GM23248 (cell line): ENCODE measurements at regions not wholly inside any gene's neighbourhood (a gene's known extent, or its start where the extent isn't known, plus 50 kb on each side); places are given as distances from the start of the nearest gene placed in this dataset.

ENCODE experiments used
- DNase-seq: peaks from one replicate; pipeline ENCODE4 v3.0.0-alpha.2; 2015
- H2AFZ ChIP-seq: fragments of 200-600 bp; sonication (generic); 2 replicates; pipeline ENCODE4 v1.6.1; 2016; ENCODE audit warnings: antibody characterized with exemption
- H3F3A ChIP-seq: fragments of 200-600 bp; sonication (generic); 2 replicates; pipeline ENCODE4 v1.6.1; 2016; ENCODE audit warnings: mild to moderate bottlenecking, antibody characterized with exemption, mixed run types; ENCODE audit not compliant: insufficient read depth
- H3K27ac ChIP-seq: fragments of 200-600 bp; sonication (generic); 2 replicates; pipeline ENCODE4 v1.5.1; 2016; ENCODE audit warnings: mild to moderate bottlenecking
- H3K27me3 ChIP-seq: fragments of 200-600 bp; sonication (generic); replicated peaks from 2 replicates; pipeline ENCODE4 v1.6.1; 2016; ENCODE audit warnings: mild to moderate bottlenecking; ENCODE audit not compliant: insufficient read depth
- H3K36me3 ChIP-seq: fragments of 200-600 bp; sonication (generic); 2 replicates; pipeline ENCODE4 v1.6.1; 2016; ENCODE audit warnings: low read depth, mild to moderate bottlenecking
- H3K4me1 ChIP-seq: fragments of 200-600 bp; sonication (generic); 2 replicates; pipeline ENCODE4 v1.6.1; 2016; ENCODE audit warnings: mild to moderate bottlenecking; ENCODE audit not compliant: insufficient read depth
- H3K4me2 ChIP-seq: fragments of 200-600 bp; sonication (generic); one replicate; pipeline ENCODE4 v1.6.1; 2016; ENCODE audit warnings: mild to moderate bottlenecking; ENCODE audit not compliant: unreplicated experiment
- H3K4me3 ChIP-seq: fragments of 200-600 bp; sonication (generic); 2 replicates; pipeline ENCODE4 v1.5.1; 2016; ENCODE audit warnings: mild to moderate bottlenecking
- H3K79me2 ChIP-seq: fragments of 200-600 bp; sonication (generic); 2 replicates; pipeline ENCODE4 v1.6.1; 2016; ENCODE audit warnings: mild to moderate bottlenecking; ENCODE audit not compliant: insufficient read depth
- H3K9ac ChIP-seq: fragments of 200-600 bp; sonication (generic); 2 replicates; pipeline ENCODE4 v1.6.1; 2016; ENCODE audit warnings: mild to moderate bottlenecking
- H3K9me2 ChIP-seq: fragments of 200-600 bp; sonication (generic); 2 replicates; pipeline ENCODE4 v1.6.1; 2016; ENCODE audit warnings: mixed run types, mild to moderate bottlenecking, moderate library complexity; ENCODE audit not compliant: insufficient read depth
- H3K9me3 ChIP-seq: fragments of 200-600 bp; sonication (generic); one replicate; pipeline ENCODE4 v1.6.1; 2017; ENCODE audit warnings: low read depth
- H4K20me1 ChIP-seq: fragments of 200-600 bp; sonication (generic); 2 replicates; pipeline ENCODE4 v1.6.0; 2016; ENCODE audit not compliant: insufficient read depth
- EZH2 ChIP-seq: fragments of 200-600 bp; sonication (generic); IDR thresholded peaks from 2 replicates; pipeline ENCODE4 v1.6.1; 2018; ENCODE audit warnings: antibody characterized with exemption, mild to moderate bottlenecking; ENCODE audit not compliant: insufficient read depth, poor library complexity, severe bottlenecking
- EZH2phosphoT487 ChIP-seq: fragments of 200-600 bp; sonication (generic); IDR thresholded peaks from 2 replicates; pipeline ENCODE4 v1.6.1; 2018; ENCODE audit warnings: antibody characterized with exemption, moderate library complexity, mild to moderate bottlenecking, low read depth; ENCODE audit not compliant: insufficient read depth
- WGBS, 2 experiments: methylation state at CpG; one replicate each; pipeline ENCODE4 v1.1.6; 2015 to 2017; ENCODE audit warnings: low lambda C conversion rate in 2 of 2, low coverage in 1 of 2; ENCODE audit errors: missing lambda C conversion rate in 2 of 2; 5-methylcytosine and 5-hydroxymethylcytosine counted together
- in situ Hi-C: fragments of 300-500 bp; cut with MboI; formaldehyde crosslinking; loops from 2 replicates; pipeline ENCODE4 v1.15.0; 2020

DNA sequence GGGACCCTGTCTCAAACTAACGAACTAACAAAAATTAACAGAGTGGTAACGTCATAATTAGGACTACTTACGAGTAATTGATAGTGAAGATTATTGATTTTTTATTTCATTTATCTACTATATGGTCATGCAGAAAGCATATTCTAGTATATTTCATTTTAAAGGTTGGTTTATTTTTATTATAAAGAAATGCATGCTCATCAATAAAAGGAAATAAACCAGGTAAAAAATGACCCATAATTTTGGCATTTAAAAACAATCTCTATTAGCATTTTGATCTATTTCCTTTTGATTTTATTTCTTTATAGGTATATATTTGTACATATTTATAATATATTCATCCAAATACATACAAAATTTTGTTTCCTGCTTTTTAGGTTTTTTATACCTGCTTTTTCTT, 401.4 kb upstream of the ID4 start:
- no peak overlapping the region for H3K4me3 ChIP-seq
- H3K79me2 ChIP-seq: no peaks in the 10 kb centered on the region
- H4K20me1 ChIP-seq: no peaks in the 10 kb centered on the region
- no peak for TF ChIP-seq EZH2phosphoT487
- TF ChIP-seq EZH2: no peak
- H3K9me3 ChIP-seq: no peaks in the 10 kb centered on the region
- H3F3A ChIP-seq: no peaks in the 10 kb centered on the region
- no peak overlapping the region for H2AFZ ChIP-seq
- no peaks in the 10 kb centered on the region for H3K9me2 ChIP-seq
- no peaks in the 10 kb centered on the region for H3K4me1 ChIP-seq
- H3K27ac ChIP-seq: no peak overlapping the region
- H3K9ac ChIP-seq: no peak overlapping the region
- no peaks in the 10 kb centered on the region for H3K36me3 ChIP-seq
- no peak overlapping the region for H3K4me2 ChIP-seq
- 74 to 75% methylated on average over 3 of the region's 3 CpGs for WGBS, 2 experiments
- H3K27me3 ChIP-seq: no peaks in the 10 kb centered on the region
- in situ Hi-C loops: no loop called here
- no peak for DNase-seq

DNA sequence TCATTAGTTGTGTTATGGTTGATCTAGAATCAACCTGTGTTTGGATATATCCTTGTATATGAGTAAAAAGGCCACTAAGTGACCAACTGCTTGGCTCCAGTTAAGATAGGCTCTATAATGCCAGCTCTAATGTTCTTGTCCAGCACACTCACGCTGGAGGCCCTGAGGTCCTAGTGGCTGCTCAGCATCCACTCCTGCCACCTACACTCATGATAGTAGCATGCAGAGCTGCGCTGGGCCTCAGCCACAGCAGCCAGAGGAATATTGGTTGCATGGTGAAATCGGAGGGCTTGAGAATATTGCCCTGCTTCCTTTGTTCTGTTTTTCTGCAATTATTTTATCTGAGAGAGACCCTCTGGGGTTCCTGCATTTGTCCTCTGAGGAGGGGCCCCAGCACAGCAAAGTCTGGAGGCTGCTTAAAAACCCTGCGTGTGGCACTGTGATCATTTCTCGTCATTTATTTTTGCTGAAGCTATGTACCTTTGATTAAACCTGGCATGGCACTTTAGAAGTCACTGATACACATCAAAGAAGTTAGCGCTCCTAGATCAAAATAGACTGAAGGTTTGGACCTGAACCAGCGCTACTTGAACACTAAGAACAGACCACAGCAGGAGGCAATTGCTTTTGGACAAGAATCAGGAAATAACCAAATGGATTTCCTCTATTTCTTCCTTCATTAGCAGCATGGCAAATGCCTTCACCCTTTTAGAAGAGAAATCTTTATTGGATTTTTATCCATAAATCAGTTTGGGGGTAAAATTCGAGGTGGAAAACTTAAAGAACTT, 398.4 kb upstream of the ID4 start:
- no peak overlapping the region for H3K4me3 ChIP-seq
- no peaks in the 10 kb centered on the region for H3K4me1 ChIP-seq
- H3K36me3 ChIP-seq: no peaks in the 10 kb centered on the region
- no peaks in the 10 kb centered on the region for H3F3A ChIP-seq
- H3K9ac ChIP-seq: no peak overlapping the region
- H2AFZ ChIP-seq: no peak overlapping the region
- no peak overlapping the region for H3K27ac ChIP-seq
- H3K27me3 ChIP-seq: no peaks in the 10 kb centered on the region; the same call in 1 of the 2 replicates
- in situ Hi-C loops: no loop called here
- 75 to 80% methylated on average over 8 of the region's 8 CpGs for WGBS, 2 experiments
- DNase-seq: no peak
- no peaks in the 10 kb centered on the region for H3K9me2 ChIP-seq
- no peaks in the 10 kb centered on the region for H3K9me3 ChIP-seq
- no peaks in the 10 kb centered on the region for H3K79me2 ChIP-seq
- TF ChIP-seq EZH2 (no peak), EZH2phosphoT487 (no peak)
- no peaks in the 10 kb centered on the region for H4K20me1 ChIP-seq
- H3K4me2 ChIP-seq: no peak overlapping the region

DNA sequence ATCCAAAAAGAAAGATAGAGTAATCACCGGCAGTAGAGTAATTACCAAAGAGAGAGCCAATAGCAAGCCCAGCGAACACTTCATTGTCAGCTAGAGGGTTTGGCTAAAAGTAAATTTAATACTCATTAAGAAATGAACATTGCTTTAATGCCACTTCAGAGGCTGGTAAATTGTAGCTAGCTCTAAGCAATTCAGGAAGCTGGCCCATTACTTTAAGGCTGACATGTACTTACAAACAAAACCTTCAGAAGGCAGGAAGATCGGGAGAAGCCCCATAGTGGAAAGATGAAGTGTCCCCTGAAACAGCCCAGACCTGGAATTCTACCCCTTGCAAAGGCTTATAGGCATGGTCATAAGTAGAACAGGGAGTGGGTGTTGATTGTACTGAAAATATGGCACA, 396.6 kb upstream of the ID4 start:
- Histone ChIP-seq H3K9ac (no peak overlapping the region), H3K4me2 (no peak overlapping the region), H3K4me1 (no peaks in the 10 kb centered on the region), H3K9me2 (no peaks in the 10 kb centered on the region), H2AFZ (no peak overlapping the region), H3K79me2 (no peaks in the 10 kb centered on the region), H3K27ac (no peak overlapping the region), H3K27me3 (no peaks in the 10 kb centered on the region; the same call in 1 of the 2 replicates), H3K36me3 (no peaks in the 10 kb centered on the region), H4K20me1 (no peaks in the 10 kb centered on the region), H3K4me3 (no peak overlapping the region), H3K9me3 (no peaks in the 10 kb centered on the region), H3F3A (no peaks in the 10 kb centered on the region)
- TF ChIP-seq EZH2 (no peak), EZH2phosphoT487 (no peak)
- in situ Hi-C loops: no loop called here
- 60 to 67% methylated on average over 3 of the region's 3 CpGs for WGBS, 2 experiments
- DNase-seq: no peak

DNA sequence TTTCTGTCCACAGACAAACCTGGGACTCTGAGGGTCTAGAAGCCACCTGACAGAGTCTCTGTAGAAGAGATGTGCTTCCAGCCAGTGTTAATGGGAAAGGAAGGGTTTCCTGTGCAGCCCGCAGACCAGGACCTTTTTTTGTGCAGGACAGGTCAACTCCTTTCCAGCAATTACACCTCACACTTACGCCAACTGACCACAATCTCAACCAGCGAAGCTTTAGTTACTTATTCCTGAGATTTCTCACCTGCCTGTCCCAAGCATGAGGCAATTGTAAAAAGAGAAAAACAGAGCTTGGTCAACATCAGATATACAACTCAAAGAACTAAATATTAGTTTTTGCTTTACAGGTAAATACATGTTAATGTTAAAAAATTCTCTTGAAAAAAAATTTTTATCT, 393.8 kb upstream of the ID4 start:
- no peaks in the 10 kb centered on the region for H3K9me2 ChIP-seq
- no peak overlapping the region for H3K4me2 ChIP-seq
- no peaks in the 10 kb centered on the region for H4K20me1 ChIP-seq
- no peak for DNase-seq
- WGBS, 2 experiments: 89% methylated on average over 3 of the region's 3 CpGs
- H3K9ac ChIP-seq: no peak overlapping the region
- in situ Hi-C loops: no loop called here
- no peaks in the 10 kb centered on the region for H3K36me3 ChIP-seq
- no peaks in the 10 kb centered on the region for H3K9me3 ChIP-seq
- no peaks in the 10 kb centered on the region for H3K4me1 ChIP-seq
- TF ChIP-seq EZH2 (no peak), EZH2phosphoT487 (no peak)
- H3K27me3 ChIP-seq: no peaks in the 10 kb centered on the region; the same call in 1 of the 2 replicates
- H3K79me2 ChIP-seq: no peaks in the 10 kb centered on the region
- H3K27ac ChIP-seq: no peak overlapping the region
- H3K4me3 ChIP-seq: no peak overlapping the region
- H3F3A ChIP-seq: no peaks in the 10 kb centered on the region
- H2AFZ ChIP-seq: no peak overlapping the region
